Keratinocyte (primary cell): ENCODE measurements at regions not wholly inside any gene's neighbourhood (a gene's known extent, or its start where the extent isn't known, plus 50 kb on each side); places are given as distances from the start of the nearest gene placed in this dataset.

ENCODE experiments used
- EZH2 ChIP-seq: IDR thresholded peaks from one replicate; pipeline ENCODE4 v1.6.1; 2012; ENCODE audit warnings: inconsistent platforms, mild to moderate bottlenecking, low read length, moderate library complexity
- TF ChIP-seq, protein P1 (sequence below), 3 experiments: IDR thresholded peaks in 1 of 3; conservative IDR thresholded peaks in 1 of 3; optimal IDR thresholded peaks in 1 of 3; 2 replicates in 2 of 3; 3 replicates in 1 of 3; pipeline versions ENCODE3 to v1.5.1; 2011; ENCODE audit warnings: low read length in 3 of 3, mild to moderate bottlenecking in 3 of 3, moderate library complexity in 2 of 3, control low read depth in 1 of 3, inconsistent platforms in 1 of 3; ENCODE audit not compliant: insufficient read depth in 2 of 3; ENCODE audit errors: extremely low read depth in 1 of 3

GRCh38 chr17:34045990-34046389 is 209.1 kb upstream of the CCL2 start:
- TF ChIP-seq, protein P1, sequence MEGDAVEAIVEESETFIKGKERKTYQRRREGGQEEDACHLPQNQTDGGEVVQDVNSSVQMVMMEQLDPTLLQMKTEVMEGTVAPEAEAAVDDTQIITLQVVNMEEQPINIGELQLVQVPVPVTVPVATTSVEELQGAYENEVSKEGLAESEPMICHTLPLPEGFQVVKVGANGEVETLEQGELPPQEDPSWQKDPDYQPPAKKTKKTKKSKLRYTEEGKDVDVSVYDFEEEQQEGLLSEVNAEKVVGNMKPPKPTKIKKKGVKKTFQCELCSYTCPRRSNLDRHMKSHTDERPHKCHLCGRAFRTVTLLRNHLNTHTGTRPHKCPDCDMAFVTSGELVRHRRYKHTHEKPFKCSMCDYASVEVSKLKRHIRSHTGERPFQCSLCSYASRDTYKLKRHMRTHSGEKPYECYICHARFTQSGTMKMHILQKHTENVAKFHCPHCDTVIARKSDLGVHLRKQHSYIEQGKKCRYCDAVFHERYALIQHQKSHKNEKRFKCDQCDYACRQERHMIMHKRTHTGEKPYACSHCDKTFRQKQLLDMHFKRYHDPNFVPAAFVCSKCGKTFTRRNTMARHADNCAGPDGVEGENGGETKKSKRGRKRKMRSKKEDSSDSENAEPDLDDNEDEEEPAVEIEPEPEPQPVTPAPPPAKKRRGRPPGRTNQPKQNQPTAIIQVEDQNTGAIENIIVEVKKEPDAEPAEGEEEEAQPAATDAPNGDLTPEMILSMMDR (optimal IDR thresholded peaks at IDR 0.05 in 1 of 3, IDR thresholded peaks at IDR 0.05 in 1 of 3, conservative IDR thresholded peaks at IDR 0.05 in 1 of 3; ENCODE audit: extremely low read depth in 1 of 3, insufficient read depth in 2 of 3, low read length in 3 of 3) = no peak
- TF ChIP-seq EZH2 = no peak
